ENCODE measurements at regions not wholly inside any gene's neighbourhood (a gene's known extent, or its start where the extent isn't known, plus 50 kb on each side); places are given as distances from the start of the nearest gene placed in this dataset.

DNA sequence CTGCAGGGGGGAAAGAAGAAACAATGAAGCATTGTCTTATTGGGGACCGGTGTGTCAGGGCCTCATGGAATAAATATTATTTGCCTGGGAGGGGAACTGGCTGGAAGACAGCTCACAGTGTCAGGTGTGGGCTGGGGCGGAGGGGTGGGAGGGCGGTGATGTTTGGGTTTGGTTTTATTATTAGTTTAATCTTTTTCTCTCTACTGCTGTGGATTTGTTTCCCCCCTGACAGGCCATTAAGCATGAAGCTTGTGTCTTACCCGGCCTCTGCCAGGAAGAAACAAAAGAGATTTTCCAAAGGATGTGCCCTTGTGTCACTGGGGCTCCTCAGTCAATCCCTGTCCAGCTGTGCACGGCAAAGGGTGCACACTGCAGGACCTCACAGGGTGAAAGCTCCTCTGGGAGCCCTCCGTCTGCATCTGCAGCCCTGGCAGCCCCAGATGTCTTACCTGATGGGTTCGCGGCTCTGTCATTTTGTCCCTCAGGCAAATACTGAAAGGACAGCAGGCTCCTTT, 203.1 kb upstream of the TMEM45B start:
- TF ChIP-seq, protein P1, sequence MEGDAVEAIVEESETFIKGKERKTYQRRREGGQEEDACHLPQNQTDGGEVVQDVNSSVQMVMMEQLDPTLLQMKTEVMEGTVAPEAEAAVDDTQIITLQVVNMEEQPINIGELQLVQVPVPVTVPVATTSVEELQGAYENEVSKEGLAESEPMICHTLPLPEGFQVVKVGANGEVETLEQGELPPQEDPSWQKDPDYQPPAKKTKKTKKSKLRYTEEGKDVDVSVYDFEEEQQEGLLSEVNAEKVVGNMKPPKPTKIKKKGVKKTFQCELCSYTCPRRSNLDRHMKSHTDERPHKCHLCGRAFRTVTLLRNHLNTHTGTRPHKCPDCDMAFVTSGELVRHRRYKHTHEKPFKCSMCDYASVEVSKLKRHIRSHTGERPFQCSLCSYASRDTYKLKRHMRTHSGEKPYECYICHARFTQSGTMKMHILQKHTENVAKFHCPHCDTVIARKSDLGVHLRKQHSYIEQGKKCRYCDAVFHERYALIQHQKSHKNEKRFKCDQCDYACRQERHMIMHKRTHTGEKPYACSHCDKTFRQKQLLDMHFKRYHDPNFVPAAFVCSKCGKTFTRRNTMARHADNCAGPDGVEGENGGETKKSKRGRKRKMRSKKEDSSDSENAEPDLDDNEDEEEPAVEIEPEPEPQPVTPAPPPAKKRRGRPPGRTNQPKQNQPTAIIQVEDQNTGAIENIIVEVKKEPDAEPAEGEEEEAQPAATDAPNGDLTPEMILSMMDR (IDR thresholded peaks at IDR 0.05): no peak
- no peak for TF ChIP-seq EZH2 (IDR thresholded peaks at IDR 0.05; ENCODE audit: borderline replicate concordance, insufficient read depth, low read depth, low read length, poor library complexity, severe bottlenecking)

Measured in B cell (primary cell).